ENCODE measurements at regions not wholly inside any gene's neighbourhood (a gene's known extent, or its start where the extent isn't known, plus 50 kb on each side); places are given as distances from the start of the nearest gene placed in this dataset.

DNA sequence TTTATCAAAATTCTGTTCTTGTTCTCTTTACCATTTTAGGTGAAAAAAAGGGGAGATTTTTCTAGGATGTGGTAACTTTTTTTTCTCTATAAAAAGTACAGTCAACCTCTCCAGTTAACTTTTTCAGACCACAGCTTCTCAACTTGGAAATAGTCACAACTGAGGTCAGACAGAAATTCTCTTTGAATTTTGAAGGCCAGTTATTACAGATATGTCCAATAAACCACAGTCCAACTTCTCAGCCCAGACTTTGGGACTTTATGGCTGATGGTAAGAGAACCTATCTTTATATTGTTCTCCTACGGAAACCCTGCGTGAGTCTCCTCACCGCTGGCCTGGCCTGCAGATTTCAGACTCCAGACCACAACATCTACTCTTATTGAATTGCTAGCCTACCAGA is 176.7 kb downstream of the DACT1 start:
- DNase-seq (ENCODE audit: low spot score): no peak

DNA sequence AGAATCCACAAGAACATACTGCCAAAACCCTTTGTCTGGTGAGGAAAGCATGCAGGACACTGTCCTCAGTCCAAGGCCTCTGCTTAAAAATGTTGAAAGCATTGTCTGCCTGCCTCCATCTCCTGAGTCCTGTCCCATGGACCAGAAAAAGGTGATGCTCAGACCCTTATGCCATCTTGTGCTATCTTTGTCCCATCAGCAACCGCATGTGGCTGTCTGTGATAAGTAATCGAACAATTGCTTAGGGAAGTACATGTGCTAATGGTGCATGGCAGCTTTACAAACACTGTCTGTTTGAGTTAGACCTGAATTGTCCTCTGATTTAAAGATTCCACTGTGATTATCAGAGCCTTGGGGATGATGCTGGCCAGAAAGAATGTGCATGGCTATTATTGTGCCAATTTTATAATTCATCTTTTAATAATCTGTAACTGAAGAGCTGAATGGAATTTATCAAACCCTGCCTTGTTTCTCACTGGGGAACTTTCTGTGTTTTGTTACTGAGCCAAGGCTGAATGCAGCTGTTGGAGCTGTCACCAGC is 177.5 kb downstream of the DACT1 start:
- DNase-seq (ENCODE audit: low spot score): no peak

DNA sequence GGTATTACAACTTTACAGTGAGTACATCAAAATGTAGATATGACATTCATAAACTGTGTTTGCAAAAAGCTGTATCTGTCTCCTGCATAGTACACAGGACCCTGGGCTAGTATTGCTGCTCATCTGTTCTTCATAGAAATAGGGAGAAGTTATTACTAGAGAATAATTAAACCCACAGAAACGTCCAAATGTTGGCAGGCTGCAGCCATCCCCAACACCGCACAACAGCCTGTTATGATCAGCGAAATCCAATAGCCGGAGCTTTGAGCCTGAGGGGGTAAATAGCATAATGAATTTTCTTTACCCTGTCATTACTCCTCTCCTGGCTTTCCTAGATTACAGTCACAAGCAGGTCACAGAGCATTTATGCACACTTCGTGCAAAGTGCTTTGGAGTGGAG is 178.0 kb downstream of the DACT1 start:
- DNase-seq (ENCODE audit: low spot score): no peak

DNA sequence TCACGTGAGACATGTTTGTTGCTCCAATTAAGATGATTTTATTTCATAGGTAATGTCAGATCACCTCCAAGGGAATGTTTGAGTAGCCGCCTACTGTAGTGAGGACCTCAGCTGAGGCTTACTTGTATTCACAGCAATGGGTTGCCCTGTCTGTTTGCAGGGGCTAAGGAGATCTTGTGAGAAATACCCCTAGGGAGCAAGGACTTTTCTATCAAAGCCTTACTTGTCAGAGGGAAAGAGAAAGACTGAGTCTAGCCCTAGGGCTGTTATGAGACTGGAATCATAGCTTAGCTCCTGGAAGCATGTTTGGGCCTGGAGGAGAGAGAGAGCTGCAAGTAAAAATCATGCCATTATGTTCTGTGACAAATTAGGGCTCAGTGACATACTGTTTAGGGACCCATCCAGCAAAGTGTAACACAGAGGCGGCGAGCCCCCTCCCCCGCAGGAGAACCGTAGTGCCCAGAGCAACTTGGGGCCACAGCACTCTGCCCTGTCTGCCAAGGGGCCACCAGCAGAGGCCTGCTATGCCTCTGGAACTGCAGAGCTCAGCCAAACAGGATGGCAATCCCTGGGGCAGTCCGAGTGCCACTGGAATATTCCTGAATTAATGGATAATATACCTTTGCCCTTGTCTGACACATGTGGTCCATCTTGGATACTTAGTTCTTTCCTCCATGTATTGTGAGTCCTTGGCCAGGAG is 178.8 kb downstream of the DACT1 start:
- no peak for DNase-seq (ENCODE audit: low spot score)

DNA sequence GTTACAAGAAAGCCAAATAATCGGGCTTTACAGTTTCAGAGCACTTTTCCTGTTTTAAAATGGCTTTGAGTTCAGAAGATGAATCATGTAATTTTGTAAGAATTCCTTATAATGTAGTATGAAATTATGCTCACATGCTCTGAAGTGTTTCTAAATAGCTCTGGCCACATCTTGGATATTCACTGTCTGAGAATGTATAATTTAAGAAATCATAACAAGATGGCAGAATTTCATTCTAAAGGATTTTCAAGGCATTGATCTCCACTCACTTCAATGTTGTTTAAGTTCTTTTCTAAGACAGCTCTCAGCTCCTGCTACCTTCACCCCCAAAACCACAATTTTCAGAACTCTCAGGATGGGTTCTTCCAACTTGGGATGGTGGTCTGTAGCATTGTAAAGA is 180.1 kb downstream of the DACT1 start:
- no peak for DNase-seq (ENCODE audit: low spot score)

DNA sequence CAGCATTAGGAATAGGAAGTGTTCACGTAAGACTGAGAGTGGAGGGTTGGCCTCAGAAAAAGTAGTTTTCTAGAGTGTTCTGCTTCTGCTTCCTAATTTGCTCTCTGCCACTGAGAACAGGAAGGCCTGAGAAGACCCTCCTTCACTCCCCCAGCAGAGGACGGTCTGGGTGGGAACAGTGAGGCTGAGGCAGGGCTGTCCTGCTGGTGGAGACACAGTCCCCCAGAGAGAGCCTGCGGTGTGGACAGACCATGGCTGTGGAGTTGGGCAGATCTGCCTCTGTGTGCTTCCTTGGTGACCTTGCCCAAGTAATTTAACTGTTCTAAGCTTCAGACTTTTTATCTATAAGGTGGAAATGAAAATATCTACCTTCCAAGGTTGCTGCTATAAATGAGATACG is 182.3 kb downstream of the DACT1 start:
- DNase-seq (ENCODE audit: low spot score): no peak

DNA sequence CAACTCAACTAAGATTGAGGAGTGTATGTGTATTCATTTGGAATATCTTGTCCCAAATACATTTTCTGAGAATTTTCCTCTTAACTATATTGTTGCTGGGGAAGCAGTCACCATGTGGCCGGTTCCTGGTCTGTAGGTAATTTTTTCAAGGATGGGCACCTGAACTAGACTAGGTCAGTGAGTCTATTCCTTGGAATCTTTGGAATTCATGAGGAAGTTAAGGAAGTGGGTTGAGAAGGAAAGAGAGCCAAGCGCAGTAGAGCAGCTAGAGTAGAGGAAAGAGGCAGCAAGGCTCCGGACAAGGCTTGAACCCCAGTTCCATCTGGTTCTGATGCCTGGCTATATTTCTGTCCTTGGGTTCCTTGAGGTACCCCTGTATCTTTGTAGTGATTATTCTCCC is 183.7 kb downstream of the DACT1 start:
- no peak for DNase-seq (ENCODE audit: low spot score)

DNA sequence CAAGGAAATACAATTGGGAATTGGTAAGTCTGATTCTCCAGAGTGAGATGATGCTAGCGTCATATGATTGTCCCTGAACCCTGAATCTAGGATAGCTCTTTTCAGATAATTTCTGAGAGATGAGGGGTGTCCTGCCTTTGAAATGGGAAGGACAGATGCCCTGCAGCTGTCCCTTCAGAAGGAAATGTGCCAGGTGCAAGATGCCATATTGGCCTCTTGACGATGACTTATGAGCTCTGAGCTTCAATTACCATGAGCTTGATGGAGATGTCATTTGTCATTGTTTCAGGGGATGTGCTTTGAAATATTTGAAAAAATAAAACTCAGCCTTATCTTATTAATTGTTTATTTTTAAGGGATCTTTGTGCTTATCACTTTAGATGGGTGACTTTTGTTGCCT is 185.1 kb downstream of the DACT1 start:
- DNase-seq (ENCODE audit: low spot score): no peak

DNA sequence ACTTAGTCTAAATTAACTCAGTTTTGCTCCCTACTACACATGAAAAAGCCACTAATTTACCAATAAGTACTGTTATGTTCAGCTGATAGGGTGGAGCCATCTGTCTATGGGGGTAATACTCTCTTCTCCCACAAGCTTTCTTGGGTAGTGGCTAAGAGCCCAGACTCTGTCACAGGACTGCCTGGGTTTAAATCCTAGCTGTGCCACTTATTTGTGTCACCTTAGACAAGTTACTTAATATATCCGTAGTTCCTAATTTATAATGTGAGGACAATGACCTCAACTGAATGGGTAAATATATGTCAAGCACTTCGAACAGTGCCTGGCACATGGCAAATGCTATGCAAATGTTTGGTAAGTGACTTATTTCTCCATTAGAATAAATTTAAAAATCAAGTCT is 185.6 kb downstream of the DACT1 start:
- no peak for DNase-seq (ENCODE audit: low spot score)

DNA sequence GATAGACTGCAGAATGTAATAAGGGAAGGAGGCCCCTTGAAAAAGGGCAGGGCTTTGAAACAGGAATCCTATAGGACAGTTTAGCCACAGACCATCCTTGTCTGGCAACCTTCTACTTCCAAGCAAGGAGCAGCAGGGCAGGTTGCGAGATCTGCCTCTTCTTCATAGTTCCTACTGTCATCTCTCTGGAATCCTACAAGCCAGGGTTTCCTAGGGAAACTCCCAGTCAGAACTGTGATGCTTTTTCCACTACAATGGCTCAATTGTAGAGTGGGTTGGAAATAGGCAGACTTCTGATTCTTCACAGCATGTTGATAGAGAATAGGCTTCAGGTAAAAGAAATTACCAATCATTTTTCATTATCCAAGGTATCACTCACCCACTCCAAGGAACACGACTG is 186.3 kb downstream of the DACT1 start:
- DNase-seq (ENCODE audit: low spot score): no peak

DNA sequence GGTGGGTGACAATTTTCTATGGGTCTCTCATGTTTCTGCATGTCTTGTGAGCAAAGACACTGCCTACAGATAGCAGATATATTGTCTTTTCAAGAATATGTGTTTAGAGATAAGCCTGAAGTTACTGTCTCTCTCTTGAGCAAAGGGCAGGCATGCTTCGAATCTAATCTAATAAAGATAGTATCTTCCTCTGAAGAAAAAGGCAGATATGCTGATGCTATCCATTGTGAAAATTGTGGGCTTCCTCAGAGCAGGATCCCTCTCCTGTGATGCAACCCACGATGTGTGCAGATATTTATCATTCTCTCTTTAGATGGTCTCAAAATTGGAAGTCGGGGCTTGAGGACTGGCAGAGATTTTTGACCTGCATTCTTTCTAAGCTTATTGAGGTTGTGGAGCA is 187.0 kb downstream of the DACT1 start:
- no peak for DNase-seq (ENCODE audit: low spot score)

DNA sequence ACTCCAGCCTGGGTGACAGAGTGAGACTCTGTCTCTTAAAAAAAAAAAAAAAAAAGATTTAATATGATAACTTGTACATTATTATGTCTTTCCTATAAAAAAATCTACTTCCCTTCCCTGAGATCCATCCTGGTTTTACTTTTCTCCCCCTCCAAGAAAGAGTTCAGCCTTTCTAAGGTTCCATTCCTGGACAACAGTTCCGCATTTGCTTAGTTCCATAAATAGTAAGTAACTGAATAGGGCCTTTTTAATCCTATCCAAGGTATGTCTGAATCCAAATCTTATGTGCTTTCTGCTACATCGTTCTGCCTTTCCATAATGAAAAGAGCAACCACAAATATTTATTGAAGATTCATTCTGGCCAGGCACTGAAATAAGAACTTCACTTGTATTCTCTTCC is 187.8 kb downstream of the DACT1 start:
- DNase-seq (ENCODE audit: low spot score): no peak

DNA sequence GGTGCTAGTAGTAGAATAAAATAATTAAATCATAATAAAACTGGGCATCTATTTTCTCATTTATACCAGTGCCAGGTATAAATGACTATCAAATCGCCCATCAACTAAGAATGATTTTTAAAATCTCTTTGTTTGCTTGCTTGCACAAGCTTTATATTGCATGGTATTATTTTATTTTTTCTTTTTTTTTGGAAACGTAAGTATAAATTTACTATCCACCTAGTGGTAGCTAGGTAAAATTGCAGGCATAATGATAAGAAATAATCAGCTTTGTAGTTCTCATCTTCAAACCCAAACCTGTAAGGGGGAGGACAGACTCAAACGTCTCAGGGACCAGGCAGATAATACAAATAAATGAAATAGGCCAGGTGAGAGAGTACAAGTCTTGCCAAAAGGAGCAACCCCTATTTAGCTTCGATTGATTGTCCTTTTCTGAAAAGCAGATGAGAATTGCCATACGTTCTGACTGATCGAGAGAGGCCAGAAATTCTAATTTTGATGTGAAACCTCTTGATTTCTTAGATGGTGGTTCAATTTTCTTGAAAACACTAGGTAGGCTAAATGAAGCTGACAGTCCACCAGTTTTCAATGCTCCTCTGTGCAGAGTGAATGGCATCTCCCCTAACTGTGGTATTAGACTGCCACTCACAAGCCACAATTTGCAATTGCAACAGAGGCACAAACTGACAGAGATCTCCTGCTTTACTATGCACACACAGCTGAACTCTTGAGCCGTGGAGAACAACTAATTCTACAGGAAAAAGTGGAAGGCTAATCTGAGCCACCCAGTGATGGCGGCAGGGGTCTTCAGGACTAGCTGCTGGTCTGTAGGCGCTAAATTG is 189.3 kb downstream of the DACT1 start:
- DNase-seq (ENCODE audit: low spot score): no peak

DNA sequence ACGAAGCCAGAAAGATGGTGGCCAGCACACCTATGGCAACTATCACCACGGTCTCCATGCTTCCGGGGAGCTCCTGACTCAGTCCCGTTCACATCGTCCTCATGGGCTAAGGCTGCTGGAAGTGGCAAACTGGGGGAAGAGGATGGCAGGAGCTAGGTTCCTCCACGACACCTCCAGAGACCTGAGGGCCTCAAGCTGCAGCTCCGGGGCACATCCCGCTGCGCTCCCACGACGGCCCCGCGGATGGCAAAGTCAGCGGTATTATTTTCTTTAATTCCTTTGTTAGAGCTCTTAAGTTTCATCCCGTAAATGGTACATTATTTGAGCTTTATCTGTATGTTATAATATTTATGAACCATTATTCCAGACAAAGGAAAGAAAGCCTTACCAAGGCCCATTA is 190.5 kb downstream of the DACT1 start:
- no peak for DNase-seq (ENCODE audit: low spot score)

DNA sequence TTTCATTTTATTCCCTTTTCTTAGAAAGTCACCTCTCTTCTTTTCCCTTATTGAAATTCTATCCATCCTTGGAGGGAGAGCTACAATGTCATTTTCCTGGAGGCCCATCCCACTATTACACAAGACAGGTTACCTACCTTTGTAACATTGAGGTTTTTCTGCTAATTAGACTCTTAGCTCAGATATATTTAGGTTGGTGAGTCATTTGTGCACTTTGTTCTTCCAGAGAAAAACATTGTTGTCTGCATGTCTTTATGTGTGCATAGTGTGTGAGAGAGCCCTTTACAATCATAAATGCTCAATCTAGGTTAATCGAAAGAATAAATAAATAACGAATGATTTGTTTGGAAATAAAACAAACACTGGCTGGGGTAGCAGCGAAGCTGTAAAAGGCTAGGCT is 191.8 kb downstream of the DACT1 start:
- DNase-seq (ENCODE audit: low spot score): no peak

DNA sequence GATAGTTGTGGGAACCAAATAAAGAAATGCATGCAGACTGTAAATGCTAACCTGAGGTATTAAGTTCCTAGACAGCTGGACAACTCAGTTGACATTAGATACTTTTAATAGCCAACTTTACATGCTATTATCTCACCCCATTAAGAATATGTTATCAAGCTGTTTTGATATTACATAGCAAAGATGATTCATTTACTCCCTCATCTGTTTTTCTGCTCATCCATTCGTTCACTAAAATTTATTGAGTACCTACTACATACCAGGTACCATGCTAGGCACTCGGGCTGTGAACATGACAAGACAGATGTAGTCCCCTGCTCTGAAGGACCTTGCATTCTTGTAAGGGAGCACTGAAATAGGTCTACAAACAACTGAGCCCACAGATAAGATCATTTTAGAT is 192.4 kb downstream of the DACT1 start:
- no peak for DNase-seq (ENCODE audit: low spot score)

DNA sequence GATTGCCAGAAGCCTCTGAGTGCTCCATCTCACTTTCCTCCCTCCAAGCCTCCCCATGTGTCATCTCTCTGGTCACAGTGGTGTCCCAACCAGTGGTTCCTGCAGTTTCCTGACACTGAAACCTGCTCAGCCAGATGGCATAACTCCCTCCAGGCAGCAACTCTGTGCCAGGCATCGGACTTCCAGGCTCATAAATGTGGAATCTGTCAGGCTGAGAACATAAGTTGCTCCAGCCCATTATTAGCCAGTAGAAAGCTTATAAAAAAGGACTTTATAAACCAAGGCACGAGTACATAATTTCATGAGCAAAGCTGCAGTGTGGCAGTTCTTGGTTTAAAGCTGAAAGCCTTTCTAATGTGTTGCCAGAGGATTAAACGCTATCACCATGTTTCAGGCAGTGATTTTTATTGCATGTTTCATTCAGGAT is 194.3 kb downstream of the DACT1 start:
- no peak for DNase-seq (ENCODE audit: low spot score)

DNA sequence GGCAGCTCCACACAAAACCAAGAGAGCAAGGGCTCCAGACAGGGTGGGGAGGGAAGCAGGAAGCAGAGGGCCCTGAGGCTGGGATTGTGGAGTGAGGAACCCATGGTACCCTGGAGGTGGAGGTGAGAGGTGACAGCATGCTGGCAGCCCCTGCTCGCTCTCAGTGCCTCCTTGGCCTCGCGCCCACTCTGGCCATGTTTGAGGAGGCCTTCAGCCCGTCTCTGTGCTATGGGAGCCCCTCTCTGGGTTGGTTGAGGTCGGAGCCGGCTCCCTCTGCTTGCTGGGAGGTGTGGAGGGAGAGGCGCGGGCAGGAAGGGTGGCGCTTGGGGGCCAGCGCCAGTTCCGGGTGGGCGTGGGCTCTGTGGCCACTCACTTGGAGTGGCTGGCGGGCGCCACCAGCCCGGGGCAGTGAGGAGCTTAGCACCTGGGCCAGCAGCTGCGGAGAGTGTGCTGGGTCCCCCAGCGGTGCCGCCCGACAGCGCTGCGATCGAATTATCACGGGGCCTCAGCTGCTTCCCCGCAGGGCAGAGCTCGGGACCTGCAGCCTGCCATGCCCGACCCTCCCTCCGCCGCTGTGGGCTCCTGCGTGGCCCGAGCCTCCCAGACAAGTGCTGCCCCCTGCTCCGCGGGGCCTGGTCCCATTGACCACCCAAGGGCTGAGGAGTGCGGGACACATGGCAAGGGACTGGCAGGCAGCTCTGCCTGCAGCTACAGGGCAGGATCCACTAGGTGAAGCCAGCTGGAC is 196.0 kb downstream of the DACT1 start:
- DNase-seq (ENCODE audit: low spot score): no peak

DNA sequence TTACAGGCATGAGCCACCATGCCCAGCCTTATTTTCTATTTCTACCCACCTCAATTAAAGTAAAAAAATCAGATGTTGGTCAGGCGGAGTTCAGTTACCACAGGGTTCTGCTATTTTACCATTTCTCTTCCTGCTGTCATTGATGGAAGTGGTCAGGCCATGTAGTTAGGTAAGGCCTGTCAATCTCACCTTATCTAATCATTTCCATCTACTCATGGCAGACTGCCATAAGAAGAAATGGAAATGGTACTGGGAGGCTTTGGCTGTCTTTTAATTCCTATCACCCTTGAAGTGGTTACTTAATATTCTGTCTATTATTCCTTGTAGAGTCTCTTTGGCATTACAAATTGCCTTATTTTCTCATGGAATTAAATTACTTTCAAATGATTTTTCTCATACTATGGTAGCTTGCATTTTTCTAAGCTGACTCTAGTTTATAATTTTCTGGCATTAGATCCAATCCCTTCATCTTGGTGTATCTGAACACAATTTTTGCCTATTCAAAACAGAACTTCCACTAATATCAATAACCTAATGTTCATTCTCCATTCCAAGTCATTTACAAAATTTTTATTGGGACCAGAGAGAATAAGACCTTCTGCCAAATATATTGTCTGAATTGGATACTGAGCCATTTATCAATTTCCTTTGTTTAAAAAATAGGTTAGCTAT is 198.7 kb downstream of the DACT1 start:
- no peak for DNase-seq (ENCODE audit: low spot score)

DNA sequence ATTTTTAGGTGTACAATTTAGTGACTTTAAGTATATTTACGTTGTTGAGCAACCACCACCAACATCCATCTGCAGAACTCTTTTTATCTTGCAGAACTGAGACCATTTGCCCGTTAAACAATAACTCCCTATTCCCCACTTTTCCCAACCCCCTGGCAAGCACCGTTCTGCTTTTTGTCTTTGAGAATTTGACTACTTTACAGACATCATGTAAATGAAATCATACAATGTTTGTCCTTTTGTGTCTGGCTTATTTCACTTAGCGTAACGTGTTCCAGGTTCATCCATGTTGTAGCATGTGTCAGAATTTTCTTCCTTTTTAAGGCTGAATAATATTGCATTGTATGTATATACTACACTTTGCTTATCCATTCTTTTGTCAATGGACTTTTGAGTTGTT is 201.5 kb downstream of the DACT1 start:
- DNase-seq (ENCODE audit: low spot score): no peak

DNA sequence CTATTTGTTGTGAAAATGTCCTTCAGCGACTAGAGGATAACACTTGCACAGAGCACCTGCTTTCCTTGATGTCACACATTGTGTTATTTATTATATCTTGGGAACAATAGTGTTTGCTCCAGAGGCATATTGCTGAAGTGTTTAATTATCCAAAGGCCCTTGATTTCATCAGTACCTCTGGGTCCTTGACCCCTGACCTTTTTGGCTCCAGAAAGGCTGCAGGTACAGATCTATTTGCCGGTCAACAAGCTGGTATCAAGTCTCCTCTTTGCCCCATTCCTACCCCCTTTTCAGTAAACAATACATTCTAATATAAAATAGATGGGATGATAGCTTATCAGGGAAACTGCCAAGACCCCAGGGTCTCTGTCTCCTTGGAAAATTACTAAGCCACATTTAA is 206.8 kb downstream of the DACT1 start:
- DNase-seq (ENCODE audit: low spot score): no peak
